HepG2 (cell line): ENCODE measurements at regions not wholly inside any gene's neighbourhood (a gene's known extent, or its start where the extent isn't known, plus 50 kb on each side); places are given as distances from the start of the nearest gene placed in this dataset.

Source experiments
- AHR ChIP-seq: IDR thresholded peaks from 2 replicates; pipeline ENCODE4 v1.6.1; 2018; ENCODE audit warnings: missing genetic modification reagents, missing compliant biosample characterization
- DPF2 ChIP-seq: sonication (generic); formaldehyde crosslinking; IDR thresholded peaks from 2 replicates; pipeline ENCODE4 v1.4.0; 2020; ENCODE audit warnings: mild to moderate bottlenecking, low read depth, missing genetic modification reagents, borderline replicate concordance
- FIP1L1 ChIP-seq: fragments of 200-400 bp; formaldehyde crosslinking; IDR thresholded peaks from 2 replicates; pipeline ENCODE4 v1.6.1; 2018; ENCODE audit warnings: low read depth, mild to moderate bottlenecking, low read length, moderate library complexity, borderline replicate concordance; ENCODE audit not compliant: insufficient read depth
- GABPB1 ChIP-seq: IDR thresholded peaks from 2 replicates; pipeline ENCODE4 v1.6.1; 2016; ENCODE audit warnings: mild to moderate bottlenecking, missing genetic modification reagents, moderate library complexity, missing compliant biosample characterization
- HNF1A ChIP-seq, 2 experiments: sonication (generic) in 1 of 2; formaldehyde crosslinking in 1 of 2; IDR thresholded peaks; 2 replicates each; pipeline versions ENCODE4 v1.4.0 to v1.6.1; 2016 to 2020; ENCODE audit warnings: borderline replicate concordance in 1 of 2, low read depth in 1 of 2, mild to moderate bottlenecking in 1 of 2, missing genetic modification reagents in 1 of 2
- IRF2 ChIP-seq: IDR thresholded peaks from 2 replicates; pipeline ENCODE4 v1.6.1; 2018; ENCODE audit warnings: missing genetic modification reagents, missing compliant biosample characterization
- KLF11 ChIP-seq: IDR thresholded peaks from 2 replicates; pipeline ENCODE4 v1.6.1; 2016; ENCODE audit warnings: missing compliant biosample characterization
- LBX2 ChIP-seq: sonication (generic); formaldehyde crosslinking; IDR thresholded peaks from 2 replicates; pipeline ENCODE4 v1.5.0; 2020; ENCODE audit warnings: missing genetic modification reagents, mild to moderate bottlenecking, borderline replicate concordance
- MAFF ChIP-seq: IDR thresholded peaks from 2 replicates; pipeline ENCODE4 v1.6.1; 2011; ENCODE audit warnings: low read depth, low read length, improper control_type of control experiment
- MEIS1 ChIP-seq: sonication (generic); formaldehyde crosslinking; IDR thresholded peaks from 2 replicates; pipeline ENCODE4 v1.9.0; 2021; ENCODE audit warnings: mild to moderate bottlenecking, missing genetic modification reagents, moderate library complexity, borderline replicate concordance
- NFRKB ChIP-seq: fragments of 450-650 bp; IDR thresholded peaks from 2 replicates; pipeline ENCODE4 v1.6.1; 2017
- PCBP1 ChIP-seq: fragments of 200-400 bp; formaldehyde crosslinking; IDR thresholded peaks from 2 replicates; pipeline ENCODE4 v1.6.1; 2017; ENCODE audit warnings: mild to moderate bottlenecking, low read depth, low read length, borderline replicate concordance
- SKI ChIP-seq: fragments of 450-650 bp; IDR thresholded peaks from one replicate; pipeline ENCODE4 v1.6.1; 2018; ENCODE audit warnings: mild to moderate bottlenecking; ENCODE audit not compliant: partially characterized antibody
- SOX6 ChIP-seq, 2 experiments: fragments of 450-650 bp in 1 of 2; sonication (generic) in 1 of 2; formaldehyde crosslinking in 1 of 2; IDR thresholded peaks; 2 replicates each; pipeline versions ENCODE4 v1.4.0 to v1.6.1; 2017 to 2020; ENCODE audit warnings: antibody characterized with exemption in 1 of 2, mild to moderate bottlenecking in 1 of 2, missing genetic modification reagents in 1 of 2
- SP5 ChIP-seq: IDR thresholded peaks from 2 replicates; pipeline ENCODE4 v1.6.1; 2016; ENCODE audit warnings: low read depth, borderline replicate concordance
- THAP11 ChIP-seq: IDR thresholded peaks from 2 replicates; pipeline ENCODE4 v1.6.1; 2016; ENCODE audit warnings: missing biosample characterization, missing genetic modification reagents
- ZNF264 ChIP-seq: sonication (generic); formaldehyde crosslinking; IDR thresholded peaks from 2 replicates; pipeline ENCODE4 v1.4.0; 2020; ENCODE audit warnings: missing genetic modification reagents
- ZNF430 ChIP-seq: sonication (generic); formaldehyde crosslinking; IDR thresholded peaks from 2 replicates; pipeline ENCODE4 v1.9.0; 2021; ENCODE audit warnings: mild to moderate bottlenecking, missing genetic modification reagents
- ZNF776 ChIP-seq: sonication (generic); formaldehyde crosslinking; IDR thresholded peaks from 2 replicates; pipeline ENCODE4 v1.4.0; 2020; ENCODE audit warnings: mild to moderate bottlenecking, missing genetic modification reagents
- TF ChIP-seq, protein P1 (sequence below): sonication (generic); formaldehyde crosslinking; IDR thresholded peaks from 2 replicates; pipeline ENCODE4 v1.5.0; 2020; ENCODE audit warnings: missing genetic modification reagents
- TF ChIP-seq, protein P2 (sequence below): IDR thresholded peaks from 2 replicates; pipeline ENCODE4 v1.6.1; 2012; ENCODE audit warnings: low read depth, low read length, improper control_type of control experiment
- TF ChIP-seq, protein P3 (sequence below): IDR thresholded peaks from 2 replicates; pipeline ENCODE4 v1.6.1; 2016; ENCODE audit warnings: low read depth, borderline replicate concordance

DNA sequence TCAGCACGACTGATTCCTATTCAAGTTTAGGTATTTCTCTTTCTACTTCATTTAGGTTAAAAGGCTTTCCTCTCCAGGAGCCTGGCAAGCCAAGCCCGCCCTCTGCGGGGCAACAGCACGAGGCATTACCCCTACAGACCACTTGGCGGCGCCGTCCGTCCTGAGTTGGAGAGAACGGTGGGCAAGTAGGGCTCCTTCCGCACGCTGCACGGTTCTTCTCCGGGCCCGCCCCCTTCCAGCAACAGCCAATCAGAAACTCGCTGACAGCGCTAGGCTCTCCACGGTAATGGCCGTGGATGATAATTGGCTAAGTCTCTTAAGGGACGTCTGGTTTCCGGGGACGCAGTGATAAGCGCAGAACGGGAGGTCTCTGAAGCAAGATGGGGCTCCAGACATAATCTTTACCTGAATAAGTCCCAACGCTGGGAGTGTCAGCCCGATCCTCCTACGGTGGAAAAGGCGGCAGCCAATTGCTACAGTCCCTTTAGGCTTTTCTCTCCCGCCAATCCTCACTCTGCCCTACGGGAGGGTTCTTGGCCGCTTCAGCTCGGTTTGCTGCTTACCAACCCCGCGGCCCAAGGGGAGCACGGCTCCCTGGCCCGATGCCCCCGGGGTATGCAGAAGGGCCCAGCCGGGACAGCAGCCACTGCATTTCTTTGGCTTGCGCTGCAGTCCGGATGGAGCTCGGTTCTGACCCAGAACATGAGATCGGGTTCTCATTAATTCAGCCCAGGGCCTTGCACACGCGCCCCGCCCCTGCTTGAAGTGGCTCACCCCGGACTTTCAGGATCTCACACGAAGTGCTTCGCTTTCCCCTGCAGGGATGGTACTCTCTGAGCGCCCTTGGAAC is 206.9 kb upstream of the PKDCC start (continued):
- TF ChIP-seq LBX2 (CRISPR knock-in tag) (no peak), ZNF776 (CRISPR knock-in tag) (no peak), AHR (peak; percentile 86; the same call in 1 of the 2 replicates), DPF2 (CRISPR knock-in tag) (no peak), SP5 (CRISPR knock-in tag) (peak; percentile 72; the same call in 1 of the 2 replicates), THAP11 (peak; percentile 90), NFRKB (no peak), HNF1A (IDR thresholded peaks at IDR 0.05; ENCODE audit: low read depth) (no peak; the same call in 1 of the 2 replicates), HNF1A (CRISPR knock-in tag; IDR thresholded peaks at IDR 0.05; ENCODE audit: borderline replicate concordance) (peak; percentile 48; the same call in 1 of the 2 replicates), MAFF (no peak), IRF2 (CRISPR knock-in tag) (peak; percentile 97), ZNF430 (CRISPR knock-in tag) (no peak), FIP1L1 (no peak), KLF11 (peak; percentile 74; the same call in 1 of the 2 replicates), PCBP1 (no peak), GABPB1 (CRISPR knock-in tag) (peak; percentile 97), SKI (no peak), MEIS1 (CRISPR knock-in tag) (0 out of 2 replicates have a peak, but pooled peaks have one; percentile 18), ZNF264 (CRISPR knock-in tag) (no peak), SOX6 (IDR thresholded peaks at IDR 0.05) (no peak), SOX6 (CRISPR knock-in tag; IDR thresholded peaks at IDR 0.05) (peak; percentile 74)
- TF ChIP-seq, protein P1, sequence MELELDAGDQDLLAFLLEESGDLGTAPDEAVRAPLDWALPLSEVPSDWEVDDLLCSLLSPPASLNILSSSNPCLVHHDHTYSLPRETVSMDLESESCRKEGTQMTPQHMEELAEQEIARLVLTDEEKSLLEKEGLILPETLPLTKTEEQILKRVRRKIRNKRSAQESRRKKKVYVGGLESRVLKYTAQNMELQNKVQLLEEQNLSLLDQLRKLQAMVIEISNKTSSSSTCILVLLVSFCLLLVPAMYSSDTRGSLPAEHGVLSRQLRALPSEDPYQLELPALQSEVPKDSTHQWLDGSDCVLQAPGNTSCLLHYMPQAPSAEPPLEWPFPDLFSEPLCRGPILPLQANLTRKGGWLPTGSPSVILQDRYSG (CRISPR knock-in tag), result no peak
- TF ChIP-seq, protein P2, sequence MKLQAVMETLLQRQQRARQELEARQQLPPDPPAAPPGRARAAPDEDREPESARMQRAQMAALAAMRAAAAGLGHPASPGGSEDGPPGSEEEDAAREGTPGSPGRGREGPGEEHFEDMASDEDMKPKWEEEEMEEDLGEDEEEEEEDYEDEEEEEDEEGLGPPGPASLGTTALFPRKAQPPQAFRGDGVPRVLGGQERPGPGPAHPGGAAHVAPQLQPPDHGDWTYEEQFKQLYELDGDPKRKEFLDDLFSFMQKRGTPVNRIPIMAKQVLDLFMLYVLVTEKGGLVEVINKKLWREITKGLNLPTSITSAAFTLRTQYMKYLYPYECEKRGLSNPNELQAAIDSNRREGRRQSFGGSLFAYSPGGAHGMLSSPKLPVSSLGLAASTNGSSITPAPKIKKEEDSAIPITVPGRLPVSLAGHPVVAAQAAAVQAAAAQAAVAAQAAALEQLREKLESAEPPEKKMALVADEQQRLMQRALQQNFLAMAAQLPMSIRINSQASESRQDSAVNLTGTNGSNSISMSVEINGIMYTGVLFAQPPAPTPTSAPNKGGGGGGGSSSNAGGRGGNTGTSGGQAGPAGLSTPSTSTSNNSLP, result peak; percentile 78
- TF ChIP-seq, protein P3, sequence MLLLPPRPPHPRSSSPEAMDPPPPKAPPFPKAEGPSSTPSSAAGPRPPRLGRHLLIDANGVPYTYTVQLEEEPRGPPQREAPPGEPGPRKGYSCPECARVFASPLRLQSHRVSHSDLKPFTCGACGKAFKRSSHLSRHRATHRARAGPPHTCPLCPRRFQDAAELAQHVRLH, result peak; percentile 89
